Occipital lobe (tissue), 1 donor: ENCODE measurements at regions not wholly inside any gene's neighbourhood (a gene's known extent, or its start where the extent isn't known, plus 50 kb on each side); places are given as distances from the start of the nearest gene placed in this dataset.

Experiments
- DNase-seq: peaks from one replicate; lab custom pipeline; 2025; lab: John Stamatoyannopoulos, UW

DNA sequence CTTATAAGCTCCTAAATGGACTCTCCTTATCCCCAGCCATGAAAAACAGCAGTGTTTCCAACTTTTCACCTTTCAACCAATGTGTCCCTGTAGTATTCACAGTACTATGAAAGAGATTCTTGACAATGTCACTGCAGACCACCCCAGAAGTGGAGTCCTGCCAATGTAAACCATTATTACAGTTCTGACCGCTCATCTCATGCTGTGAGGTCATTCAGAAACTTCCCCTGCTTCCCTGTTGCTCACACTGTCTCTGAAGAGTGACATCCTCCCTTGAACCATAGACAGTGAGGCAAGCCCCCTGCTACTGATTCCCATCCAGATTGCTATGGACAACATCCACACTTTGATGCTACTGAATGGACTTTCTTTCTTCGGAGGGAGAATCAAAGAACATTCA lies 1523.7 kb upstream of the ACVR2A start:
- no peak for DNase-seq

DNA sequence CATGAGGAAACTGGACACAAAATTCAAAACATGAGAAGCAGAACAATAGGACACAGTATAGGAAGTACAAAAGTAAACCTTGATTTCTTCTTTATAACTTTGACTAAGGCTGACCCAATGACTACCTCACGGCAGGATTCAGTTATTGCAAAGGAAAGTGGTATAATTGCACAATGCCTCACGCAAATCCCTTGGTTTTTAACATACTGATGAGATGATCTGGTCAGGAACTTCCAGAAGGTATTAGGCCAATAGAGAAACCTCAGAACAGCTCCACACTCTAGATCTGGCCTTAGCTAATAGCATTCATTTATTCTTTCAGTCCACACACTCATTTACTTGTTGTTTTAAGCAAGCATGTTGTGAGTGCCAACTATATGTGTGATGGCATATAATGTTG lies 1526.9 kb upstream of the ACVR2A start:
- no peak for DNase-seq

DNA sequence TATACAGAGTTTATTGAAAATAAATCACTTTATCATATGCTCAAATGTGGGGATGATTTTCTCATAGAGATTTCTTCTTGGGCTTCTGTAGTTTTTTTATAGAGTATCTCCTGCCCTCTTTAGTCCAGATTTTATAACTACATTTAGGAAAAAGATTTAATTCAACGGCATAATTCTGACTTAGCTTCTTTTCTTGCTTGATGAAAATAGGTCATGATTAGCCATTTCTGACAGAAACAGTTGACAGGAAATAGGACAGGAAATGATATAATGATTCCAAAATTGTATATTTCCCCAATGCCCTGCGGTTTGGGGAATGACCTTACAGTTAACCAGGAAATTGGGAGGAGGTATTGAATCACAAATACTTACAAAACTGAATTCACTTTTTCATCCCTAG lies 1531.9 kb upstream of the ACVR2A start:
- DNase-seq = no peak

DNA sequence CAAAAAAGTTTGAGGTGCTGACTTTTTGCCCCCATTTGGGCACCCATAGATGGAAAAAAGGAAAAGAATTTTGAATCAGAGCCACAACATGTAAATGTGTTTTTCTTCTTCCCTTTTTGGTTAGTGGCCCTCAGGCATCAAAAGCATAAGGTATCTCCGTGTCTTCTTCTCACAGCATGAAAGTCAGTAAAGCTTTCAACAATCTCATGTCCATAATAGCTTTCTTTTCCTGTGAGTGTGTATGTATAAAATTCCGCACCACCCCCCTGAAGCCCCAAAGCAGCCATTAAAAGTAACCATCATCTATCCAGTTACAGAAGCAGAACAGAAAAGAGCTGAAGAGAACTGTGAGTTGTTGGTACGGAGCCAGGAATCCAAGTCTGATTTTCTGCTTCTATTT lies 1539.7 kb upstream of the ACVR2A start:
- DNase-seq = no peak

DNA sequence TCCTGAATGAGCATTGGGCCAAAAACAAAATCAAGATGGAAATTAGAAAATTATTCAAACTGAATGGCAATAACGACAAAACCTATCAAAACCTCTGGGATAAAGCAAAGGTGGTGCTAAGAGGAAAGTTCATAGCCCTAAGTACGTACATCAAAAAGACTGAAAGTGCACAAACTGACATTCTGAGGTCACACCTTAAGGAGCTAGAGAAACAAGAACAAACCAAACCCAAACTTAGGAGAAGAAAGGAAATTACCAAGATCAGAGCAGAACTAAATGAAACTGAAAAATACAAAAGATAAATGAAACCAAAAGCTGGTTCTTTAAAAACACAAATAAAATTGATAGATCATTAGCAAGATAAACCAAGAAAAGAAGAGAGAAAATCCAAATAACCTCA lies 1543.5 kb upstream of the ACVR2A start:
- no peak for DNase-seq

DNA sequence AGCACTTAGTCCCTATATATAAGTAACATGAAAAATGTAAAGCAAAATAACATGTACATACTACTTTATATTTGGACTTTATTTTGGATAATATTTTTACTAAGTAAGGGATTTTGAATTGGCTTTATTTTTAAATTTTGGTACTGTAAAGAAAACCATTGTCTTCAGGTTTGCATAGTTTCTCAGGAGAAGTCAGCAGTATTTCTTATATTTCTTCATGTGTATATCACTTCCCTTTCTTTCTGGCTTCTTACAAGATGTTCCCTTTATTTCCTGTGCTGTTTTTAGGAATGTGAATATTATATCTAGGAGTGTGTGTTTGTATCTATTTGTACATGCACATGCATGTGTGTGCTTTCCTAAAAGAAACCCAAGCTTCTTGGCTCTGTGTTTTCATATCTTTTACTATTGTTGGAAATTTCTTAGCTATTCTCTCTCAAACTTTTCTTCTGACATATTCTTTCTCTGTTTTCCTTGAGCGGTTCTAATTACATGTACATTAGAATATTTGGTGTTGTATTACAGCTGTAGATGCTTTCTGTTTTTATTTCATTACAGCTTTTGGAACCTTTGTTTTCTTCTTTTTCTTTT lies 1549.7 kb upstream of the ACVR2A start:
- no peak for DNase-seq

DNA sequence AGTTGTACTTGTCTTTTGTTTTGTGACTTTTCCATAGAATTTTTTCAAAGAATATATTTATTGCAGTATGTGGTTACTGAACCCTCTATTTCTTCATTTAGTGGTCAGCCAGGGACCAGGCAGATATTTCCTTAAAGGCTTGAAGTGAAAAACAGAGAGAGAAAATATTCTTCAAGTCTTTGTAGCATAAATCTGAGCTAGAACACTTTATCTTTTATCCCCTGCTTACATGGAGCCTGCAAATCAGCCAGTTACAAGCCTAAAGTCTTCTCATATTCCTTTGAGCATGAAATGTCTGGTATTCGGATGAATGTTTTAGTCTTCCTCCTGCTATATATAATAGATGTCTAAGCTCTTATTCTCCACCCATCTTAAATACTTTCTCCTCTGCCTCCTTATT lies 1557.5 kb upstream of the ACVR2A start:
- no peak for DNase-seq

DNA sequence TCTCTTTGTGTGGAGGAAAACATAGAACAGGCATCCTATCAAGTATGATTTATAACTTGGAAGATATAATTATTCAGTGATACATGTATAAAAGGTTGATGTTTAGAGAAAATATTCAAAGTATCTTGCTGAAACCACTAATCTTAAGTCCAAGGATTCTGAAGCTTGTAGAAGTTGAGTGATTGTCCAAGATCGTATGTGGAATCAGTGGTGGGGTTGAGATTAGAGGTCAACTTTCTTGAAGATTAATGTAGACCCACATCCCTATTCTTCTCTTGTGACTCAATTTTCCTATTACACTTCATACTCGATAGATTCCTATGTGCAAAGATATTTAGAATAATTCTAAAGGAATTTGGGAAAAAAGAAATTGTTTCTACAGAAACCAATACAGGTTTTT lies 1565.9 kb upstream of the ACVR2A start:
- no peak for DNase-seq

DNA sequence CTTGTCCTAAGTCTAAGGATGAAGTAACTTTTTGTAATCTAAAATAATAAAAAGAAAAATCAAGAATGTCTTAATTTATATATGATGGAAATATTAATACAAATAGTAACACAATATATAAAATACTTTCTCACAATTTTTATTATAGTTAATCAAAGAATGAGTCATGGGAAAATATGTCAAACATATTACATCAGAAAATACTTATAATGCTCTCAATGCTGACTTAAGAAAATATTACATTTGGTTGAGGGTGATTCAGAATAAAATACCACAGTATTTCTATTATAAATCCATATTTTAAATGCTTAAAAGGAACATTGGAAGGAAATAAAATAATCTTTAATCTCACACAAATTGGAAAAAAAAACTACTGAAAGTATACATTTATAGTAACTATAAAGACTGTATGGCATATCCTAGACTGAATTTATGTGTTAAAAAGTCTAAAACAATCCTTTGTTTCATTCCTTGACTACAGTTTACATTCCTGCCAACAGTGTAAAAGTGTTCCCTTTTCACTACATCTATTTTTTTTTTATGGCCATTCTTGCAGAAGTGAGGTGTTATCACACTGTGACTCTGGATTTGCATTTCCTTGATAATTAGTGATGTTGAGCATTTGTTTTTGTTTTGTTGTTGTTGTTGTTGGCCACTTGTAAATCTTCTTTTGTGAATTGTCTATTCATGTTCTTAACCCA lies 1573.5 kb upstream of the ACVR2A start:
- DNase-seq = no peak

DNA sequence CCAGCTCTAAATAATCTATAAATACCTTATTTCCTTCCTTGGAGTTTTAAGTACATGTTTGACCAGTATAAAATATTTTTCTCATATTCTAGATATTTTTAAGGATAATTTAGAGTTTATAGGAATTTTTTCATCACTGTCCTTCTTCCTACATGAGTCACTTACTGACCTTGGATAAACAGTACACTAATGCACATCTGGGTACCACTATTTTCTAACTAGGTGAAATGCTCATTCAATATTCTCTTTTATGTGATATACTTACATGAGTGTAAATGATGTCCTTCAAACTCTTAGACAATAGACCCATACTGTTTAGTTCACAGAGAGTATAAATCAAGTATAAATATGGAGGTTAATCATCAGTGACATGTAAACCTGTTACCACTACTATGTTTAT lies 1574.2 kb upstream of the ACVR2A start:
- DNase-seq = no peak

DNA sequence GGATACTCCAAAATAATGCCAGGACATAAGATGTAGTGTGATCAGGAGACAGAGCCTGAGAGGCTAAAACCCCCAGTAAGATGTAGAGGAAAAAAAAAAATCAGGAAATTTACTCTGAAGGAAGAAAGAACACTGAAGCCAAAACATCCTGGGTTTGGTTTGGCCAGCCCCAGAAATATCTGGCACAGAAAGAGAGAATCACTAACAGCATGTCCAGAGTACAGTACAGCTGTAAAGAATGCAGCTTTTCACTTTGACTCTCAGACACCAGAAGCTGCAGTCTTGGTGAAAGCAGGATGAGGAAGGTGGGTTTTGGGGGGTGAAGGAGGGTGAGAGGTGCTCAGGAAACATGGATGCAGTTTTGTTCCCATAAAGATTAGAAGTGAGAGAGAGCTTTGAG lies 1577.7 kb upstream of the ACVR2A start:
- no peak for DNase-seq

DNA sequence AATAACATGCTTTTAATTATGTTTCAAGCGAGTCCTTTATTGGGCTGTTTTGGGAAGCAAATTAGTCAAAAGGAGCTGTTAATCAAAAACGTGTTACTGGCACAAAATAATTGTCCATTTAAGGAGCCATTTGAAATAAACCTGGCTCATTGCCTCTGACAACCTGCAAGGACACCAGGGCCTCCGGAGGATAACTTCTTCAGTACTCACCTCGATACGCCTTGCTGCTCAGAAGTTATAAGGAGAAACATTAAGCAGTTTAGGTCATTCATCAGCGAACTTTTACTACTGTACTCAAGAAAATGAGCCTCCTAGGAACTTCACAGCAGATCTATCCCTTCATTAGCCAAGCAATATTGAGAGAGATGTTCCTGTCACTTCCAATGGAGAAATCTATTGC lies 1579.2 kb upstream of the ACVR2A start:
- no peak for DNase-seq

DNA sequence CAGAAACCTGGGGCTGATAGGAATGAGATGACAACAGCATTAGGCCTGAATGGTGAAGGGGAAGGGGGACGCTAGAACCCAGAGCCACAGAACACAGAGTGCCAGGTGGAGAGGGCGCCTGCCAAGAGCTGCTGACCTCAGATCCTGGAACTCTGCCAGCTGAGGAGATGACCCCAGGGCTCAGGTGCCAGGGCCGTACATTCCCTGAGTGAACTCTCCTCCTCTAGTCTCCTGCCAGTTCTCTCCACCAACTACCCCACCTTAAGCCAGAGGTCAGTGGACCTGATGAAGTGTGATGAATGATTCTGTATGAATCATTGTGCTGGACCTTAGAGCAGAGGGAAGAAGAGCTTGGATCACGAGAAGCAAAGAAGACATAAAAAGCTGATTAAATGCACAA lies 1582.2 kb upstream of the ACVR2A start:
- no peak for DNase-seq

DNA sequence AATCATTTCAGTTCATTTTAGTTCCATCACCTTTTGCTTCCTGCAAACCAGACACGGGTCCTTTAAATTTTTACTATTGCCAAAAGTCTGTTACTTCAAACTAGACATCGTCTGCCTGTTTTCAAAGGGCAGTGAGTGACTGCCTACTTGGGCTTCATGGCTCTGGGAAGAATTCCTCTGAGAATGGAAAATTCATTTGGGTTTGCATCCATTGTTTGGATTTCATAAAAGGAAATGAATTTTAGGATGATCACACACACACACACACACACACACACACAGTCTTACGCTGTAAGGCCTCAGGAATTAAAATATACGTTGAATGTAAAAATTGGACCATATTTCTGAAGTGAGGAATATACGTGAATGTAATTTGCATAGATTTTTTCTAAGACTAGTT lies 1584.3 kb upstream of the ACVR2A start:
- DNase-seq = no peak

DNA sequence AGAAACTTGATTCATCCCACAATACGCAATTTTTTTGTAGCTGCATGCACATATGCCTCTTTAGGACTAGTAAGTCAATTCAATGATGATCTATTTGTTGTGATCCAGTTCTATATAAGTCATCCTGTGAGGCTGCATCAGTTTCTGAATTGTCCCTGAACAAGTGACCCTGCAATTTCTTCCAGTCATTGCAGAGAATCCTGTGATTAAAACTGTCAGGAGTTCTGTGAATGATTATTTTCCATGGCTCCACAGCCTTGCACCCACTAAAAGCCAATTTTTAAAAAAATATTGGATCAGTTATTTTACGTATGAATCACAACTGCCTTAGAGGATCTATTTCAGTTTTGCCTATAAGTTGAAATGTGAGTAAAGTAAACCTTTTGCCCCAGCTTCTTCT lies 1585.0 kb upstream of the ACVR2A start:
- DNase-seq = no peak

DNA sequence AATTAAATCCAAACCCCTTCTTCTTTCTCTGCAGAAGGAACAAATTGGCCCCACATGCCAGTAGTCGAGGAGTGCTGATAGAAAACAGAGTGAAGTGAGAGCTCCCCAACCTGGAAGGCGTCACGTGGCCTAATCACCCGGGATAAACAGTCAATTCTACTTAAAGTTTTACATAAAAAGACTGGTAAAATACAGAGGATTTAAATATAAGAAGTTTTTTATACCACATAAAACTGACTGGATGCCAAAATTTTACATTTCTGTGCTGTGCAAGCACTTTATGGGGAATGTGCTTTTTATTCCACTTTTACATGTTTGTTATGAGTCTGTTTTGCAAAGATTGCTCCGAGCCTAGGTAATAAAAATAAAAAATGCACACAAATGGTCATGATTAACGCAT lies 1586.8 kb upstream of the ACVR2A start:
- no peak for DNase-seq

DNA sequence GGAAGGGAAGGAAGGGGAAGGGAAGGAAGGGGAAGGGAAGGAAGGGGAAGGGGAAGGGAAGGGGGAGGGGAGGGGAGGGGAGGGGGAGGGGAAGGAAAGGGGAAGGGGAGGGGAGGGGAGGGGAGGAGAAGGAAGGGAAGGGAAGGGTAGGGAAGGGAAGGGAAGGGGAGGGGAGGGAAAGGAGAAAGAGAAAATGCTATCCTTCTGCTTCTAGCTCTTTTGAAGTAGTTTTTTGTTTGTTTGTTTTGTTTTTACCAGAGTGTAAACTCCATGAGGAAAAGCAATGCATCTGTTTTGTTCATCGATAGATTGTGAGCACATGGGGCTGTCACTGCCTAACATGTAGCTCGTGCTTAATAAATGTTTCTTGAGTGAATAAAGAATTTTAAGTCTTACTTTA lies 1592.7 kb upstream of the ACVR2A start:
- no peak for DNase-seq

DNA sequence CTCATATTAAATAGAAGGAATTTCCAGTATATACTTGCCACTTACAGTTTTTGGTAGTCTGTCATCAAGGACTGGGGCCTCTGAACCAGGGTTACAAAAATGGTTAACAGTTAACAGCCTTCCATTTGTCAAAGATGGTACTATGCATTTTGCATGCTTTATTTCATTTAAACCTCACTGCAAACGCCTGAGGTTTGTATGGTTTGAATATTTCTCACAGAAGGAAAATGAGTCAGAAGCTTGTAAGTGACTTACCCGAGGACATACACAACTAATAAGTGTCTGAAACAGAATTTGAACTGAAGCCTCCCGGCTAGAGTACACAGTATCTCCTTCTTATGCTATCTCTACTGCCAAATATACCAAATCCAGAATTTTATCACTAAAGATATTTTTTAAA lies 1593.5 kb upstream of the ACVR2A start:
- DNase-seq = no peak

DNA sequence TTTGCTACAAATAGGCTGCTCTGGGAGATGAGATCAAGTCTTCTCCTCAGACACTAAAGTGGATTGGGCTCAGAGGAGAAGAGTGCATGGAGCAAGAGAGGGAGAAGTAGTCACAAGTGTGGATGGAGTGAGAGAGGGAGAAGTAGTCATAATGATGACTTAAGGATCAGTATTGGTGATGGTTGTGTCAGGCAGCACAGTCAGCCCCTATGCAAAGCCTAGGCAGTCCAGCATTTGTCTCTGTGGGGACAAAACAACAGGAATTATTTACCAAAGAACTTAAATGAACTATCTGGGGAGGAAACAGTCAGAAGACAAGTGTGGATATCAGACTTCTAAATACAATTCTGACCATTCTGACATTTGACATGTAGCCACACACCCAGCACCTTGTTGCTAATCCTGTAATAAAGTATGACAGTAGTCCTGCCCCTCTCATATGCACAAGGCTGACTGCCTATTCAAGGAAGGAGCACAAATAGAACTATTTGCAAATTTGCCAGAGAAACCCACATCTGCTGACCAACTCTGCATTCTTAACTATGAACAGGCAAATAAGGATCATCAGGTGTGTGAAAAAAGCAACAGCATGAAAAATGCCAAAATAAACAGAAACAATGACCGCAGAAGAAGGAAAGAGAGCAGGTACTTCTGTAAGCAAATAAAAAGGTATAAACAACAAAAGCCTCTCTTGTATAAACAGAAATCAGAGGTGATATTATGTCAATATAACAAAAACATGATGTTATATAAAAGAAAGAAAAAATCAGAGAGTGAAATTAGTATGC lies 1597.9 kb upstream of the ACVR2A start:
- no peak for DNase-seq

DNA sequence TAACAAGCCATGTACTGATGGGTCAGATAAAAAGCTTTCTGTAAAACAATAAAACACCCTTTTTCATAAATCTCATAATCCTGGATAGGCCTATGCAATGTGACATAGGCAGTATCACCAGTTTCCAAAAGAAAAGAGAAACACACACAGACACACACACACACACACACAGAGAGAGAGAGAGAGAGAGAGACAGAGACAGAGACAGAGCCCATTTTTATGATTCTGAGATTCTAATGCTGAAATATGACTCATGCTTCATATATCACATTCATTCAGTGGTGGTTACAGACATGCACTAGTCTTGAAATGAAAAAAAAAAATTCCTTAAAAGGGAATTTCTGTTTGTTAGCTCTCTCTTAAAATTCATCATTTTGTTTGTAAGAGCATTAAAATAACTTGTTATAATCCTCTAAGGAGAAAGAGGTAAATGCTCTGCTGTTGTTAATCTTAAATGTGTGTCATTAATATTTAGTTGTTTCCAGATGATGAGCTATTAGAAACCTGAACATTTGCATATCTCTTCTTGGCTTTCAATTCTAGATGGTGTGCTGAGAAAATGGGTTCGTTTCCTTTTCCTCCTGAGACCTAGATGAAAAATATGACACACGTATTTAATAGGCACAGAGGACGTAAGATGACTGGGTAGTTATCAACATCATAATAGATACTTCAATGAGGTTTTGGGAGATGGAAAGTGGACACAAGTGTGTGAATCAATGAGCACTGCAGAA lies 1598.7 kb upstream of the ACVR2A start:
- DNase-seq = no peak

DNA sequence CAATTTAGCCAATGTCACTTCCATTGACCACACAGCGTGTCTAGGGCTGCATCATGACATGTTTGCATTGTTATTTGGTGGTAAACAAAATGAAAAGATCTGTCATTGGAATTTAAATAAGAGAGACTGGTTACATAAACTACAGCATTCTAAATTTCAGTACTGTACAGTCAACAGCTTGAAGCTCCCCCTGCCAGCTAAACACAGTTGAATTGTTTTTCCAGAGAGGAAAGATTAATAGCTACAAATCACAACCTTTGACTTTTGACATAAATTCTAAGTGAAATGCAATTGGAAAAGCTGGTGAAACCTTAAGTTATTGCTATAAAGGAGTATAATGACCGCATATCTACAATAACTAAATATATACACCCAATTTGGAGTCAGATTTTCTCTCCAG lies 1600.0 kb upstream of the ACVR2A start:
- DNase-seq = no peak

DNA sequence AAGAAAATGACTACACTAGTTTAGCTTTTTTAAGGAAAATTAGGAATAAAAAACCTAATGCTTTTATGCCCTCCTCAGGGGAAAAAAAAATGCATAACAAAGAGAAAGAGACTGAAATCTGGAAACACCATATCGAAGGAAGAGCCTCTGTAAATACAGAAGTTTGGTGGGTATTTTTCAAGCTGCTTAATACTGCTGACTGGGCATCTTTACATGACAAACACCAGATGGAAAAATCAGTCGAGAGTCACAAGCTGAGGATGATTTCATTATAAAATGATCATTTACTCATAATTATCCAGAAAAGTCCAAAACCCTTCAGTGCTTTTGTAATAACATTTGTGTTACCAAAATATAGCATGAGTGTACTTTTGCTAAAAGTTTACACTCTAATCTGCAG lies 1600.7 kb upstream of the ACVR2A start:
- no peak for DNase-seq
